Ascending aorta (tissue), 2 donors: ENCODE measurements at regions not wholly inside any gene's neighbourhood (a gene's known extent, or its start where the extent isn't known, plus 50 kb on each side); places are given as distances from the start of the nearest gene placed in this dataset.
A peak's percentile ranks its signal among the peaks of the same experiment; 100 is the strongest.

Source experiments
- DNase-seq, 2 donors: peaks; one replicate each; pipeline ENCODE4 v3.0.0-alpha.2; 2019; ENCODE audit warnings: low spot score in 2 of 2
- H3K27ac ChIP-seq, 2 donors: fragments of 200-600 bp; sonication (generic); one replicate each; pipeline ENCODE4 v1.5.1; 2016 to 2017; ENCODE audit warnings: mild to moderate bottlenecking in 1 of 2
- H3K27me3 ChIP-seq: fragments of 200-600 bp; sonication (generic); one replicate; pipeline ENCODE4 v1.5.1; 2017
- H3K36me3 ChIP-seq, 2 donors: fragments of 200-600 bp; sonication (generic); one replicate each; pipeline ENCODE4 v1.5.1; 2016
- H3K4me1 ChIP-seq, 2 donors: fragments of 200-600 bp; sonication (generic); one replicate each; pipeline ENCODE4 v1.5.1; 2016 to 2017; ENCODE audit warnings: mild to moderate bottlenecking in 1 of 2
- H3K4me3 ChIP-seq, 2 donors: fragments of 200-600 bp; sonication (generic); one replicate each; pipeline ENCODE4 v1.5.1; 2016 to 2017; ENCODE audit warnings: mild to moderate bottlenecking in 1 of 2
- H3K9me3 ChIP-seq, 2 donors: fragments of 200-600 bp; sonication (generic); one replicate each; pipeline ENCODE4 v1.5.1; 2016
- intact Hi-C: fragments of 100-400 bp; cut with DNase I; formaldehyde crosslinking; loops from one replicate; pipeline ENCODE4 v1.15.1; 2023
- TF ChIP-seq, protein P1 (sequence below), 3 experiments: fragments of 200-600 bp in 2 of 3; fragments of 450-650 bp in 1 of 3; sonication (generic) in 2 of 3; IDR thresholded peaks; one replicate each; pipeline ENCODE4 v1.5.1; 2016 to 2019; ENCODE audit warnings: antibody characterized with exemption in 3 of 3, mild to moderate bottlenecking in 1 of 3, moderate library complexity in 1 of 3

DNA sequence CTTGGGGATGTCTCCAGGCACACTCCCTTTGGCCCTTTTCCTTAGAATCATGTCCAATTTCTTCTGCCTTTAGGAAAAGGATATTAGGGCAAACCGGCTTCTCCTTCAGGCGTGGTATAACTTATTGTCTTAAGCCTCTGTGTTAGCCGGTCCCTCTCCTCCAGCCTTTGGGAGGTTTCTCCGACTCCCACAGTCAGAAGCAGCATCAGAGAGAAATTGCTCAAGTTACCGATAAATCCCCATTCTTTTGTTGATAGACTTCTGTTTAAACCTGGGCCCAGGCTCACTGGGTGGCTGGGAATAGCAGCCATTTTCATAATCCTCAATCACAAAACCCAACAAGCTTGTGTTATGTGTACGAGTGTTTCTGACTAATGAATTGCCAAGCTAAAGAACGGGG lies 85.4 kb upstream of the KAZN start:
- no peak overlapping the region for H3K27ac ChIP-seq
- intact Hi-C loops, result no loop called here
- H3K9me3 ChIP-seq, result no peaks in the 10 kb centered on the region
- no peaks in the 10 kb centered on the region for H3K4me1 ChIP-seq
- H3K4me3 ChIP-seq, result no peak overlapping the region
- TF ChIP-seq, protein P1, sequence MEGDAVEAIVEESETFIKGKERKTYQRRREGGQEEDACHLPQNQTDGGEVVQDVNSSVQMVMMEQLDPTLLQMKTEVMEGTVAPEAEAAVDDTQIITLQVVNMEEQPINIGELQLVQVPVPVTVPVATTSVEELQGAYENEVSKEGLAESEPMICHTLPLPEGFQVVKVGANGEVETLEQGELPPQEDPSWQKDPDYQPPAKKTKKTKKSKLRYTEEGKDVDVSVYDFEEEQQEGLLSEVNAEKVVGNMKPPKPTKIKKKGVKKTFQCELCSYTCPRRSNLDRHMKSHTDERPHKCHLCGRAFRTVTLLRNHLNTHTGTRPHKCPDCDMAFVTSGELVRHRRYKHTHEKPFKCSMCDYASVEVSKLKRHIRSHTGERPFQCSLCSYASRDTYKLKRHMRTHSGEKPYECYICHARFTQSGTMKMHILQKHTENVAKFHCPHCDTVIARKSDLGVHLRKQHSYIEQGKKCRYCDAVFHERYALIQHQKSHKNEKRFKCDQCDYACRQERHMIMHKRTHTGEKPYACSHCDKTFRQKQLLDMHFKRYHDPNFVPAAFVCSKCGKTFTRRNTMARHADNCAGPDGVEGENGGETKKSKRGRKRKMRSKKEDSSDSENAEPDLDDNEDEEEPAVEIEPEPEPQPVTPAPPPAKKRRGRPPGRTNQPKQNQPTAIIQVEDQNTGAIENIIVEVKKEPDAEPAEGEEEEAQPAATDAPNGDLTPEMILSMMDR (IDR thresholded peaks at IDR 0.05), result no peak
- H3K36me3 ChIP-seq, result no peaks in the 10 kb centered on the region
- DNase-seq, result no peak
- no peaks in the 10 kb centered on the region for H3K27me3 ChIP-seq

DNA sequence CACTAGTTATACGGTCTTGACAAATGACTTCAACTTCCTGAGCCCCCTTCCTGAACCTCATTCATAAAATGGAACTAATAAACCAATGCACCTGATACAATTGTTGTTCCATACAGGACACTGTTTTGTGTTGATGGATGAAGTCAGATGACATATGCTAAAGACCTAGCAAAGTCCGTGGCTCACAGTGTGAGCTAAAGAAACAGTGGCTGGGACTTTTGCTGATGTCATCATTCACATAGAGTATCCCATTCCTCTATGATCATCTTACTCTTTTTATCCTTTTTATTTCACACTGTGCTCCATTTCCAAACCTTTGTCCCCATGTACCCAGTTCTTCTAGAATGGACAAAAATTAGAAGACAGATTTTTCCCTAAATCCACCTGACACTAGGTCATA lies 83.7 kb upstream of the KAZN start:
- H3K9me3 ChIP-seq, result no peaks in the 10 kb centered on the region
- no peak overlapping the region for H3K27ac ChIP-seq
- no peak overlapping the region for H3K4me3 ChIP-seq
- no peaks in the 10 kb centered on the region for H3K36me3 ChIP-seq
- intact Hi-C loops, result no loop called here
- H3K4me1 ChIP-seq, result no peaks in the 10 kb centered on the region
- TF ChIP-seq, protein P1 (IDR thresholded peaks at IDR 0.05), result no peak
- no peaks in the 10 kb centered on the region for H3K27me3 ChIP-seq
- DNase-seq, result no peak

DNA sequence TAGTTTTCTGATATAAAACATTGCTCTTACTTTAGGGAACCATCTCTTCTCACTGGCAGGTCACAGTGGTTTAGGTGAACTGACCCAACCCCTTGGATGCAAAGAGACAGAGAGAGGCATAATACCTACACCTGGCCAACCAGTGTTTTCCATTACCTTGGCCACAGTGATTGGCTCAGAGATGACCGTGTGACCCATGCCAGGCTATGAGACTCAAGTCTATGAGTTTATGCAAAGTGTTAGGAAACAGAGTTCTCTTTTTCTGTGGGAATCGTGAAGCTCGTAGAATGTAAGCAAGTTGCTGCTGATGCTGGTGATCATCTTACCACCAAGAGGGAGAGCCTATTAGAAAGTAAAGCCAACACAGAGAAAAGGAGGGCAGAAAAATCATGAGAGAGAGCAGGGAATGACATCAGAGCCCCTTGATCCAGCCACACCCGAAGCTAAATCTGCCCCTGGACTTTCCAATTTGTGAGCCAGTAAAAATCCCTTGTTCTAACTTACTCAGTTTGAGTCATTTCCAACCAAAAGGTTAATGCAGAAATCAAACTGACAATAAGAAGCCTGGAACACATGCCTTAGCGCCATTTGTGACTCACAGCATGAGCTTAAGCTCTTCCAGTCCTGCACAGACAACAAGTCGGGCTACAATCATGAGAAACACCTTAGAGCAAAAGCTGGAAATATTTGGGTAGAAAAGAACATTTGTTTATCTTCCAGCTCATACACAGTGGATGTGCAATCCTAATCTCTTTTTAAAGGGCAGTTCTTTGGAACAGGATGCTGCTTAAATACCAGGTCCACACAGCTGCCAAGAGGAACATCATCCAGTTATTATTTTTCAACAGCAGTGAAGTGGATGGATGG lies 81.3 kb upstream of the KAZN start:
- H3K27me3 ChIP-seq, result no peaks in the 10 kb centered on the region
- no peaks in the 10 kb centered on the region for H3K36me3 ChIP-seq
- no peaks in the 10 kb centered on the region for H3K9me3 ChIP-seq
- DNase-seq, result no peak
- no peak overlapping the region for H3K4me3 ChIP-seq
- no peaks in the 10 kb centered on the region for H3K4me1 ChIP-seq
- intact Hi-C loops, result no loop called here
- TF ChIP-seq, protein P1 (IDR thresholded peaks at IDR 0.05), result no peak
- H3K27ac ChIP-seq, result peak overlapping the region in 1 of 2 donors; percentile 40

DNA sequence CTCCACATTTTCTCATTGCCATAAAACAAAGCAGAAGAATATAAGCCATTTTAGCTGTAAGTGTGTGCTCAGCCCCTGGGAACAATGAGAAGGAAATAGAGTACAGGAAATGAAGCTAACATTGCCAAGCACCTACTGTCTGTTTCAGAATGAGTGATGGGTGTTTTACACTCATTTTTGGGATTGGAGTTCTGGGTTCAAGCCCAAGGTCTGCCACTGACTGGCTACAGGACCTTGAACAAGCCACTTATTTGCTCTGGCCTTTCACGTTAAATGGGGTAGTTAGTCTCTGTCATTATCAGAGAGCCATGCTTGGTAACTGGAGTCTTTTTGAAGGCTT lies 80.7 kb upstream of the KAZN start:
- no peaks in the 10 kb centered on the region for H3K4me1 ChIP-seq
- intact Hi-C loops, result no loop called here
- TF ChIP-seq, protein P1 (IDR thresholded peaks at IDR 0.05), result no peak
- no peaks in the 10 kb centered on the region for H3K36me3 ChIP-seq
- no peaks in the 10 kb centered on the region for H3K9me3 ChIP-seq
- no peak overlapping the region for H3K4me3 ChIP-seq
- H3K27me3 ChIP-seq, result no peaks in the 10 kb centered on the region
- no peak overlapping the region for H3K27ac ChIP-seq
- no peak for DNase-seq

- no peak overlapping the region for H3K27ac ChIP-seq
- TF ChIP-seq, protein P1 (IDR thresholded peaks at IDR 0.05), result no peak
- H3K4me3 ChIP-seq, result no peak overlapping the region
- H3K9me3 ChIP-seq, result no peaks in the 10 kb centered on the region
- no peaks in the 10 kb centered on the region for H3K36me3 ChIP-seq
- DNase-seq, result no peak
- no peaks in the 10 kb centered on the region for H3K4me1 ChIP-seq
- intact Hi-C loops, result no loop called here
- no peaks in the 10 kb centered on the region for H3K27me3 ChIP-seq
These were observed 78.5 kb upstream of the KAZN start for GRCh38 chr1:14519976-14520375.
